ENCODE measurements at regions not wholly inside any gene's neighbourhood (a gene's known extent, or its start where the extent isn't known, plus 50 kb on each side); places are given as distances from the start of the nearest gene placed in this dataset.

- ChIA-PET POLR2A (no interaction called here), CTCF (interaction anchor here (1.6 kb wide), 1 partner anchor 12 kb away, joined by 4 read pairs; no protein-coding TSS in a partner anchor)
- Mint-ChIP-seq H3K36me3 (ENCODE audit: low read depth) (no peaks in the 10 kb centered on the region), H3K27ac (no peak overlapping the region), H3K27me3 (no peaks in the 10 kb centered on the region), H3K4me3 (no peak overlapping the region), H3K4me1 (ENCODE audit: low read depth) (no peaks in the 10 kb centered on the region), H3K9me3 (no peaks in the 10 kb centered on the region)
- DNase-seq, result no peak
- intact Hi-C loops (cut with micrococcal nuclease), result no loop called here
- TF ChIP-seq, protein P1, sequence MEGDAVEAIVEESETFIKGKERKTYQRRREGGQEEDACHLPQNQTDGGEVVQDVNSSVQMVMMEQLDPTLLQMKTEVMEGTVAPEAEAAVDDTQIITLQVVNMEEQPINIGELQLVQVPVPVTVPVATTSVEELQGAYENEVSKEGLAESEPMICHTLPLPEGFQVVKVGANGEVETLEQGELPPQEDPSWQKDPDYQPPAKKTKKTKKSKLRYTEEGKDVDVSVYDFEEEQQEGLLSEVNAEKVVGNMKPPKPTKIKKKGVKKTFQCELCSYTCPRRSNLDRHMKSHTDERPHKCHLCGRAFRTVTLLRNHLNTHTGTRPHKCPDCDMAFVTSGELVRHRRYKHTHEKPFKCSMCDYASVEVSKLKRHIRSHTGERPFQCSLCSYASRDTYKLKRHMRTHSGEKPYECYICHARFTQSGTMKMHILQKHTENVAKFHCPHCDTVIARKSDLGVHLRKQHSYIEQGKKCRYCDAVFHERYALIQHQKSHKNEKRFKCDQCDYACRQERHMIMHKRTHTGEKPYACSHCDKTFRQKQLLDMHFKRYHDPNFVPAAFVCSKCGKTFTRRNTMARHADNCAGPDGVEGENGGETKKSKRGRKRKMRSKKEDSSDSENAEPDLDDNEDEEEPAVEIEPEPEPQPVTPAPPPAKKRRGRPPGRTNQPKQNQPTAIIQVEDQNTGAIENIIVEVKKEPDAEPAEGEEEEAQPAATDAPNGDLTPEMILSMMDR (IDR thresholded peaks at IDR 0.05), result no peak
- ATAC-seq, result no peak
Measured at GRCh38 chr12:62135553-62136200, 124.5 kb upstream of the USP15 start.

DNA sequence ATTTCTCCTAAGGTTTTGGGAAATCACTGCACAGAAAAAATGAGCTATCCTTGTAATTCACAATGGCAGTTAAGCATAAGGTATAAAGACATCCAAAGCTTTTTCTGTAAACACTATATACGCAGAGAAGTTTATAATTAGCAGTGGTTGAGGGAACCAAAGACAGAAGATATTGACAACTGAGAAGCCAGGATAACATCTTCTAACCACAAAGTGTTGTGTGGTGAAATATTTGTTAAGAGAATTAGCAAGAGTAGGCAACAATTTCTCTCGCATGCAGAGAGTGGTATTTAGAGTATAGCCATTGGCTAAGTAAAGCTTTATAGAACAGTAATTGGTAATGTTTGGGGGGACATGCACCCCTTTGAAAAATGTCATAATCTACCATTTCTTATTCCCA lies 123.7 kb upstream of the USP15 start:
- ATAC-seq (no peak), DNase-seq (no peak)
- POLR2A ChIA-PET, result no interaction called here
- no peaks in the 10 kb centered on the region for H3K27me3 Mint-ChIP-seq
- CTCF ChIA-PET, result interaction anchor here (1.2 to 1.6 kb wide), 2 partner anchors 13 to 14 kb away, joined by 4 to 8 read pairs; no protein-coding TSS in a partner anchor
- H3K36me3 Mint-ChIP-seq (ENCODE audit: low read depth), result no peaks in the 10 kb centered on the region
- no peaks in the 10 kb centered on the region for H3K9me3 Mint-ChIP-seq
- intact Hi-C loops (cut with micrococcal nuclease), result no loop called here
- H3K4me3 Mint-ChIP-seq, result no peak overlapping the region
- no peak overlapping the region for H3K27ac Mint-ChIP-seq
- H3K4me1 Mint-ChIP-seq (ENCODE audit: low read depth), result no peaks in the 10 kb centered on the region
- TF ChIP-seq, protein P1 (IDR thresholded peaks at IDR 0.05), result no peak

DNA sequence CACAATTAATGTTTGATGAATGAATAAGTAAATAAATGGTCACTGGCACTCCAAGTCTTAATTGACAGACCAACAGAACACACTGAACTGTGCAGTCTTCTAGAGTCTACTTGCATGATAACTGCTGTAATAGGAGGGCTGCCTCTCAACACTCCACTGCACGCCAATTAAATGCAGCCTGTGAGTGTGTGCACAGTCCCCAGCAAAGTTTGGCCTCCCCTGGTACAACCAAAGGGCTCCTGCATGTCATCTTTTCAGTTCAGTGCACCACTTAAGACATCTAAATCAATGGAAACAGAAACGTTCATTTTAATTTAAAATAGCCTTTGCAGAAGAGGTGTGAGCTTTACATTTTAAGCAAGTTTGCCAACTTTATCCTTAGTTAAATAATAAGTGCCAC lies 121.7 kb upstream of the USP15 start:
- H3K27ac Mint-ChIP-seq, result no peak overlapping the region
- no peaks in the 10 kb centered on the region for H3K9me3 Mint-ChIP-seq
- intact Hi-C loops (cut with micrococcal nuclease), result no loop called here
- TF ChIP-seq, protein P1 (IDR thresholded peaks at IDR 0.05), result no peak
- POLR2A ChIA-PET, result no interaction called here
- peaks cover 1% of the 10 kb centered on the region for H3K27me3 Mint-ChIP-seq
- H3K36me3 Mint-ChIP-seq (ENCODE audit: low read depth), result no peaks in the 10 kb centered on the region
- CTCF ChIA-PET, result no interaction called here
- ATAC-seq (no peak), DNase-seq (no peak)
- no peaks in the 10 kb centered on the region for H3K4me1 Mint-ChIP-seq (ENCODE audit: low read depth)
- no peak overlapping the region for H3K4me3 Mint-ChIP-seq

- intact Hi-C loops (cut with micrococcal nuclease), result no loop called here
- H3K9me3 Mint-ChIP-seq, result peaks cover 6% of the 10 kb centered on the region
- no peak overlapping the region for H3K27ac Mint-ChIP-seq
- DNase-seq (no peak), ATAC-seq (no peak)
- no peaks in the 10 kb centered on the region for H3K36me3 Mint-ChIP-seq (ENCODE audit: low read depth)
- ChIA-PET CTCF (no interaction called here), POLR2A (no interaction called here)
- TF ChIP-seq, protein P1 (IDR thresholded peaks at IDR 0.05), result no peak
- H3K4me3 Mint-ChIP-seq, result no peak overlapping the region
- peaks cover 1% of the 10 kb centered on the region for H3K27me3 Mint-ChIP-seq
- no peaks in the 10 kb centered on the region for H3K4me1 Mint-ChIP-seq (ENCODE audit: low read depth)
Measured at GRCh38 chr12:62146318-62146717, 113.9 kb upstream of the USP15 start.

- no peaks in the 10 kb centered on the region for H3K9me3 Mint-ChIP-seq
- TF ChIP-seq, protein P1 (IDR thresholded peaks at IDR 0.05), result no peak
- intact Hi-C loops (cut with micrococcal nuclease), result no loop called here
- no peaks in the 10 kb centered on the region for H3K36me3 Mint-ChIP-seq (ENCODE audit: low read depth)
- H3K4me1 Mint-ChIP-seq (ENCODE audit: low read depth), result peaks cover 19% of the 10 kb centered on the region
- H3K4me3 Mint-ChIP-seq, result no peak overlapping the region
- H3K27ac Mint-ChIP-seq, result no peak overlapping the region
- no peaks in the 10 kb centered on the region for H3K27me3 Mint-ChIP-seq
- ChIA-PET POLR2A (no interaction called here), CTCF (no interaction called here)
- DNase-seq, result no peak
- ATAC-seq, result no peak
Measured at GRCh38 chr12:62158013-62158412, 102.2 kb upstream of the USP15 start.
